Panc1 (cell line): ENCODE measurements at regions not wholly inside any gene's neighbourhood (a gene's known extent, or its start where the extent isn't known, plus 50 kb on each side); places are given as distances from the start of the nearest gene placed in this dataset.

Experiments
- ATAC-seq: fragments of 200-7000 bp; cut with Tn5 transposase; 2 replicates; pipeline ENCODE4 v1.9.1; 2020; ENCODE audit warnings: mild to moderate bottlenecking, moderate library complexity
- BruUV-seq: library from RNA; stranded (reverse); fragments of 400-500 nt; replicated peaks from 2 replicates; lab custom pipeline; 2021; lab: Mats Ljungman, UMichigan
- CTCF ChIA-PET: fragments of 300-600 bp; sonication (Branson Sonifier 250); formaldehyde crosslinking; loops from one replicate; lab custom pipeline; 2022; ENCODE audit warnings: antibody characterized with exemption; lab: Charles Lee
- POLR2A ChIA-PET: fragments of 300-600 bp; sonication (Branson Sonifier 250); formaldehyde crosslinking; loops from one replicate; lab custom pipeline; 2022; ENCODE audit warnings: antibody characterized with exemption; lab: Charles Lee
- DNase-seq: peaks from one replicate; pipeline ENCODE4 v3.0.0-alpha.2; 2010; ENCODE audit warnings: low read depth, low spot score
- H3K27ac ChIP-seq: 2 replicates; pipeline ENCODE4 v1.5.1; 2011; ENCODE audit warnings: mild to moderate bottlenecking, low read length, inconsistent platforms
- H3K27me3 ChIP-seq: fragments of 200-500 bp; sonication (Bioruptor generic); 2 replicates; pipeline ENCODE4 v1.6.0; 2014; ENCODE audit warnings: low read length, inconsistent platforms; ENCODE audit not compliant: control insufficient read depth, insufficient read depth
- H3K36me3 ChIP-seq: fragments of 200-500 bp; sonication (Bioruptor generic); 2 replicates; pipeline ENCODE4 v1.5.1; 2014; ENCODE audit warnings: inconsistent platforms, mild to moderate bottlenecking, low read length, moderate library complexity; ENCODE audit not compliant: control insufficient read depth, insufficient read depth
- H3K4me1 ChIP-seq: 2 replicates; pipeline ENCODE4 v1.5.1; 2011; ENCODE audit warnings: inconsistent platforms, mild to moderate bottlenecking, low read length, moderate library complexity; ENCODE audit not compliant: control insufficient read depth, insufficient read depth
- H3K4me3 ChIP-seq, 2 experiments: 2 replicates each; pipeline ENCODE4 v1.5.1; 2011 to 2012; ENCODE audit warnings: low read depth in 2 of 2, low read length in 2 of 2, mild to moderate bottlenecking in 2 of 2, inconsistent platforms in 1 of 2, moderate library complexity in 1 of 2
- H3K9me3 ChIP-seq: fragments of 200-500 bp; sonication (Bioruptor generic); 2 replicates; pipeline ENCODE4 v1.5.1; 2014; ENCODE audit warnings: low read depth, mild to moderate bottlenecking, inconsistent platforms, low read length, moderate library complexity; ENCODE audit not compliant: control insufficient read depth, insufficient read depth
- CTCF ChIP-seq: fragments of 450-650 bp; IDR thresholded peaks from 2 replicates; pipeline ENCODE4 v1.5.1; 2017; ENCODE audit warnings: mild to moderate bottlenecking
- POLR2AphosphoS5 ChIP-seq: IDR thresholded peaks from 2 replicates; pipeline ENCODE4 v1.6.1; 2012; ENCODE audit warnings: mild to moderate bottlenecking, low read depth, low read length, moderate library complexity
- REST ChIP-seq, 2 experiments: IDR thresholded peaks; 2 replicates each; pipeline ENCODE4 v1.6.1; 2011 to 2012; ENCODE audit warnings: low read depth in 2 of 2, control low read depth in 1 of 2, low read length in 1 of 2, mild to moderate bottlenecking in 1 of 2, moderate library complexity in 1 of 2; ENCODE audit not compliant: insufficient read depth in 1 of 2
- SIN3A ChIP-seq: IDR thresholded peaks from 2 replicates; pipeline ENCODE4 v1.6.1; 2012; ENCODE audit warnings: low read depth, mild to moderate bottlenecking, low read length, moderate library complexity, borderline replicate concordance; ENCODE audit not compliant: insufficient read depth
- TCF7L2 ChIP-seq: IDR thresholded peaks from 2 replicates; pipeline ENCODE4 v1.6.1; 2011; ENCODE audit warnings: mild to moderate bottlenecking, low read depth, low read length, inconsistent platforms
- in situ Hi-C: cut with HindIII; loops from 2 replicates; pipeline ENCODE4 v1.10.0; 2016; ENCODE audit warnings: low sequenced_read_pairs, low pct_unique_long_range_greater_than_20kb
- intact Hi-C: fragments of 100-400 bp; cut with micrococcal nuclease; formaldehyde crosslinking; loops from one replicate; pipeline ENCODE4 v1.10.0; 2022; ENCODE audit not compliant: unreplicated experiment

- ChIA-PET CTCF (interaction anchor here (0.6 kb wide), 1 partner anchor 53 kb away, joined by 8 read pairs; no protein-coding TSS in a partner anchor), POLR2A (no interaction called here)
- ATAC-seq (no peak), DNase-seq (no peak)
- no peak for TF ChIP-seq REST (IDR thresholded peaks at IDR 0.05; ENCODE audit: insufficient read depth in 1 of 2, low read depth in 2 of 2, low read length in 1 of 2)
- TF ChIP-seq POLR2AphosphoS5, result no peak
- no peak for TF ChIP-seq CTCF
- TF ChIP-seq SIN3A, result no peak
- H3K4me1 ChIP-seq, result no peaks in the 10 kb centered on the region
- in situ Hi-C loops, result no loop called here
- no peak overlapping the region for H3K4me3 ChIP-seq
- H3K27me3 ChIP-seq, result no peaks in the 10 kb centered on the region
- BruUV-seq, result no TSS peak
- no peak overlapping the region for H3K27ac ChIP-seq
- no peaks in the 10 kb centered on the region for H3K9me3 ChIP-seq
- no peaks in the 10 kb centered on the region for H3K36me3 ChIP-seq
- intact Hi-C loops, result no loop called here
Observed at GRCh38 chr18:43507842-43508481, 230.7 kb upstream of the SYT4 start.

- Histone ChIP-seq H3K27ac (no peak overlapping the region), H3K4me1 (no peaks in the 10 kb centered on the region), H3K4me3 (no peak overlapping the region), H3K9me3 (no peaks in the 10 kb centered on the region), H3K27me3 (no peaks in the 10 kb centered on the region), H3K36me3 (no peaks in the 10 kb centered on the region)
- ATAC-seq (no peak), DNase-seq (no peak)
- no TSS peak for BruUV-seq
- intact Hi-C loops, result no loop called here
- ChIA-PET CTCF (no interaction called here), POLR2A (no interaction called here)
- in situ Hi-C loops, result no loop called here
- TF ChIP-seq REST (IDR thresholded peaks at IDR 0.05; ENCODE audit: insufficient read depth in 1 of 2, low read depth in 2 of 2, low read length in 1 of 2), result no peak
- TF ChIP-seq POLR2AphosphoS5, result no peak
- no peak for TF ChIP-seq CTCF
- no peak for TF ChIP-seq SIN3A
- no peak for TF ChIP-seq TCF7L2
Observed at GRCh38 chr18:43514747-43515146, 237.5 kb upstream of the SYT4 start.
